ENCODE measurements at regions not wholly inside any gene's neighbourhood (a gene's known extent, or its start where the extent isn't known, plus 50 kb on each side); places are given as distances from the start of the nearest gene placed in this dataset.

DNA sequence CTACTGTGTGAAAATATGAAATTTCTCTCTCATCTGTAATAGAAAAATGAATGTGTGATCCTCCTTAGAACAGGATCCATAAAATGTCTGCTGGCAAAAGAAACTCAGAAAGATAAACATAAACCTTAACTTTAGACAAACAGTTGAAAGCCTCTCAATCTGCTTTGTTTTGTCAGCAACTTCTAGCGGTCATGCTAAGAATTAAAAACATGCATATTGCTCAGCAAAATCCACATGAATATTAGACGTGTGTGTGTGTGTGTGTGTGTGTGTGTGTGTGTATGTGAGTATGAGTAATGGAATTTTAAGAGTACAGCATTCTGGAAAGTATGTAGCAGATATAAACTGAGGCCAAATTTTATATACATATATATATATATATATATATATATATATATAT, 1779.2 kb upstream of the MIR17HG start:
- no TSS peak for BruUV-seq (replicated peaks)
- DNase-seq (ENCODE audit: low spot score) = no peak

DNA sequence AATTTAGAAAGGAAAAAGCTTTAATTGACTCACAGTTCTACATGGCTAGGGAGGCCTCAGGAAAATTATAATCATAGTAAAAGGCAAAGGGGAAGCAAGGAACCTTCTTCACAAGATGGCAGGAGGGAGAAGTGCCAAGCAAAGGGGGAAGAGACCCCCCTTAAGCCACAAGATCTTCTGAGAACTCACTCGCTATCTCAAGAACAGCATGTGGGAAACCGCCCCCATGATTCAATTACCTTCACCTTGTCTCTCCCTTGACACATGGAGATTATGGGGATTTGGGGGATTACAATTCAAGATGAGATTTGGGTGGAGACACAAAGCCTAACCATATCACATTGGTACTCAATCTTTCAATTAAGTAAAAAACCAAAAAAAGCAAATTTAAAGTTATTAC, 1778.7 kb upstream of the MIR17HG start:
- no TSS peak for BruUV-seq (replicated peaks)
- no peak for DNase-seq (ENCODE audit: low spot score)
- no peak overlapping the region for H3K4me3 ChIP-seq (ENCODE audit: low read depth, low read length, poor library complexity, severe bottlenecking)
- peaks cover 8% of the 10 kb centered on the region for H3K9me3 ChIP-seq (ENCODE audit: low read depth, low read length, poor library complexity, severe bottlenecking)
- intact Hi-C loops (cut with micrococcal nuclease; ENCODE audit: unreplicated experiment) = no loop called here
- TF ChIP-seq EZH2 (IDR thresholded peaks at IDR 0.05; ENCODE audit: borderline replicate concordance, low read depth, low read length, poor library complexity, severe bottlenecking) = no peak
- TF ChIP-seq, protein P1, sequence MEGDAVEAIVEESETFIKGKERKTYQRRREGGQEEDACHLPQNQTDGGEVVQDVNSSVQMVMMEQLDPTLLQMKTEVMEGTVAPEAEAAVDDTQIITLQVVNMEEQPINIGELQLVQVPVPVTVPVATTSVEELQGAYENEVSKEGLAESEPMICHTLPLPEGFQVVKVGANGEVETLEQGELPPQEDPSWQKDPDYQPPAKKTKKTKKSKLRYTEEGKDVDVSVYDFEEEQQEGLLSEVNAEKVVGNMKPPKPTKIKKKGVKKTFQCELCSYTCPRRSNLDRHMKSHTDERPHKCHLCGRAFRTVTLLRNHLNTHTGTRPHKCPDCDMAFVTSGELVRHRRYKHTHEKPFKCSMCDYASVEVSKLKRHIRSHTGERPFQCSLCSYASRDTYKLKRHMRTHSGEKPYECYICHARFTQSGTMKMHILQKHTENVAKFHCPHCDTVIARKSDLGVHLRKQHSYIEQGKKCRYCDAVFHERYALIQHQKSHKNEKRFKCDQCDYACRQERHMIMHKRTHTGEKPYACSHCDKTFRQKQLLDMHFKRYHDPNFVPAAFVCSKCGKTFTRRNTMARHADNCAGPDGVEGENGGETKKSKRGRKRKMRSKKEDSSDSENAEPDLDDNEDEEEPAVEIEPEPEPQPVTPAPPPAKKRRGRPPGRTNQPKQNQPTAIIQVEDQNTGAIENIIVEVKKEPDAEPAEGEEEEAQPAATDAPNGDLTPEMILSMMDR (conservative IDR thresholded peaks at IDR 0.05; ENCODE audit: low read depth, low read length) = no peak
- no peak overlapping the region for H3K27ac ChIP-seq (ENCODE audit: low read depth, low read length, poor library complexity, severe bottlenecking)
- no peaks in the 10 kb centered on the region for H3K27me3 ChIP-seq (replicated peaks; ENCODE audit: insufficient read depth, low read depth, low read length, poor library complexity)
- CTCF ChIA-PET = no interaction called here
- H3K4me1 ChIP-seq (ENCODE audit: insufficient read depth, low read length, poor library complexity, severe bottlenecking) = peaks cover 15% of the 10 kb centered on the region
- POLR2A ChIA-PET (ENCODE audit: low non-redundant PET) = no interaction called here
- no peaks in the 10 kb centered on the region for H3K36me3 ChIP-seq (ENCODE audit: insufficient read depth, low read length, poor library complexity, severe bottlenecking)

More for the DNA sequence above, 1779.2 kb upstream of the MIR17HG start:
- ChIA-PET CTCF (no interaction called here), POLR2A (ENCODE audit: low non-redundant PET) (no interaction called here)
- intact Hi-C loops (cut with micrococcal nuclease; ENCODE audit: unreplicated experiment) = no loop called here
- H3K27ac ChIP-seq (ENCODE audit: low read depth, low read length, poor library complexity, severe bottlenecking) = no peak overlapping the region
- no peak overlapping the region for H3K4me3 ChIP-seq (ENCODE audit: low read depth, low read length, poor library complexity, severe bottlenecking)
- TF ChIP-seq EZH2 (IDR thresholded peaks at IDR 0.05; ENCODE audit: borderline replicate concordance, low read depth, low read length, poor library complexity, severe bottlenecking) = no peak
- TF ChIP-seq, protein P1 (conservative IDR thresholded peaks at IDR 0.05; ENCODE audit: low read depth, low read length) = no peak
- H3K9me3 ChIP-seq (ENCODE audit: low read depth, low read length, poor library complexity, severe bottlenecking) = peaks cover 8% of the 10 kb centered on the region
- no peaks in the 10 kb centered on the region for H3K27me3 ChIP-seq (replicated peaks; ENCODE audit: insufficient read depth, low read depth, low read length, poor library complexity)
- H3K36me3 ChIP-seq (ENCODE audit: insufficient read depth, low read length, poor library complexity, severe bottlenecking) = no peaks in the 10 kb centered on the region
- H3K4me1 ChIP-seq (ENCODE audit: insufficient read depth, low read length, poor library complexity, severe bottlenecking) = peaks cover 15% of the 10 kb centered on the region

DNA sequence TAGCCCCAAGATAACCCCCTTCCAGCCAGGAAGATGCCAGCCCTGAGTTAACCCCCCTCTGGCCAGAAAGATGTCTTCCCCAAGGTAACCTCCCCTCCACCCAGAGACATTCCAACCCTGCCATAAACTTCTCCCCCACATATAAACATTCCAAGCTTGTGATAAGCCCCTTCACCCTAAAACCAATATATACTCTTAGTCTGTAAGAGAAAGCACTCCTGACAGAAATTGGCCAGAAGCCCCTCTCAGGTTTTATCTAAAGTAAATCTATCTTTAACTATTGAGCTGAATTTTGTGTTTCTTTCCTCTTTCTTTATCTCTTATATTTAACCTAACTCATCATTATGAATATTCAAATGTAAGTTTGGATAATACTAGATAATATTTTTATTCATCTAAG, 1775.8 kb upstream of the MIR17HG start:
- ChIA-PET POLR2A (ENCODE audit: low non-redundant PET) (no interaction called here), CTCF (no interaction called here)
- TF ChIP-seq, protein P1 (conservative IDR thresholded peaks at IDR 0.05; ENCODE audit: low read depth, low read length) = no peak
- TF ChIP-seq EZH2 (IDR thresholded peaks at IDR 0.05; ENCODE audit: borderline replicate concordance, low read depth, low read length, poor library complexity, severe bottlenecking) = no peak
- peaks cover 2% of the 10 kb centered on the region for H3K4me1 ChIP-seq (ENCODE audit: insufficient read depth, low read length, poor library complexity, severe bottlenecking)
- H3K36me3 ChIP-seq (ENCODE audit: insufficient read depth, low read length, poor library complexity, severe bottlenecking) = no peaks in the 10 kb centered on the region
- no peak for DNase-seq (ENCODE audit: low spot score)
- H3K27me3 ChIP-seq (replicated peaks; ENCODE audit: insufficient read depth, low read depth, low read length, poor library complexity) = no peaks in the 10 kb centered on the region
- intact Hi-C loops (cut with micrococcal nuclease; ENCODE audit: unreplicated experiment) = no loop called here
- no peak overlapping the region for H3K4me3 ChIP-seq (ENCODE audit: low read depth, low read length, poor library complexity, severe bottlenecking)
- peaks cover 8% of the 10 kb centered on the region for H3K9me3 ChIP-seq (ENCODE audit: low read depth, low read length, poor library complexity, severe bottlenecking)
- no TSS peak for BruUV-seq (replicated peaks)
- H3K27ac ChIP-seq (ENCODE audit: low read depth, low read length, poor library complexity, severe bottlenecking) = no peak overlapping the region

Measured in A673 (cell line).